OCI-LY1 (cell line): ENCODE measurements at regions not wholly inside any gene's neighbourhood (a gene's known extent, or its start where the extent isn't known, plus 50 kb on each side); places are given as distances from the start of the nearest gene placed in this dataset.

ENCODE experiments used
- H2AFZ ChIP-seq: fragments of 200-600 bp; sonication (generic), shearing (Covaris generic); 2 replicates; pipeline ENCODE4 v1.6.0; 2014; ENCODE audit warnings: antibody characterized with exemption, mild to moderate bottlenecking, low read length
- H3F3A ChIP-seq: fragments of 200-600 bp; sonication (generic), shearing (Covaris generic); 2 replicates; pipeline ENCODE4 v1.6.0; 2014; ENCODE audit warnings: mild to moderate bottlenecking, antibody characterized with exemption, low read length, moderate library complexity; ENCODE audit not compliant: insufficient read depth
- H3K27ac ChIP-seq: fragments of 200-600 bp; sonication (generic); 2 replicates; pipeline ENCODE4 v1.5.1; 2014; ENCODE audit warnings: low read length, mixed run types, mild to moderate bottlenecking, low read depth; ENCODE audit not compliant: poor library complexity, severe bottlenecking
- H3K27me3 ChIP-seq: fragments of 200-600 bp; sonication (generic); 2 replicates; pipeline ENCODE4 v1.6.0; 2014; ENCODE audit warnings: antibody characterized with exemption, mild to moderate bottlenecking, low read length, moderate library complexity; ENCODE audit not compliant: insufficient read depth
- H3K36me3 ChIP-seq: fragments of 200-600 bp; sonication (generic); 2 replicates; pipeline ENCODE4 v1.6.1; 2014; ENCODE audit warnings: mild to moderate bottlenecking, antibody characterized with exemption, low read length, moderate library complexity, mixed read lengths; ENCODE audit not compliant: insufficient read depth
- H3K4me1 ChIP-seq: fragments of 200-600 bp; sonication (generic); 2 replicates; pipeline ENCODE4 v1.5.1; 2014; ENCODE audit warnings: mild to moderate bottlenecking, low read length, moderate library complexity; ENCODE audit not compliant: insufficient read depth, severe bottlenecking
- H3K4me2 ChIP-seq: fragments of 200-600 bp; sonication (generic), shearing (Covaris generic); 2 replicates; pipeline ENCODE4 v1.6.1; 2014; ENCODE audit warnings: low read length
- H3K4me3 ChIP-seq: fragments of 200-600 bp; sonication (generic); 2 replicates; pipeline ENCODE4 v1.5.1; 2014; ENCODE audit warnings: low read length, low read depth, mild to moderate bottlenecking, mixed read lengths; ENCODE audit not compliant: poor library complexity, severe bottlenecking
- H3K79me2 ChIP-seq: fragments of 200-600 bp; shearing (Covaris generic); 2 replicates; pipeline ENCODE4 v1.6.1; 2016; ENCODE audit warnings: mixed run types, low read length, mixed read lengths; ENCODE audit not compliant: insufficient read depth
- H3K9ac ChIP-seq: fragments of 200-600 bp; sonication (generic), shearing (Covaris generic); 2 replicates; pipeline ENCODE4 v1.6.1; 2014; ENCODE audit warnings: mild to moderate bottlenecking, low read length, mixed read lengths
- H3K9me2 ChIP-seq: fragments of 200-600 bp; sonication (generic), shearing (Covaris generic); 2 replicates; pipeline ENCODE4 v1.6.1; 2014; ENCODE audit warnings: low read depth, mild to moderate bottlenecking, low read length, mixed read lengths
- H3K9me3 ChIP-seq: fragments of 200-600 bp; shearing (Covaris generic); 2 replicates; pipeline ENCODE4 v1.6.1; 2014; ENCODE audit warnings: low read length, mixed read lengths
- H4K20me1 ChIP-seq: fragments of 200-600 bp; sonication (generic), shearing (Covaris generic); 2 replicates; pipeline ENCODE4 v1.6.0; 2016; ENCODE audit warnings: mild to moderate bottlenecking, low read length; ENCODE audit not compliant: insufficient read depth
- CTCF ChIP-seq: fragments of 200-600 bp; sonication (generic), shearing (Covaris generic); IDR thresholded peaks from 2 replicates; pipeline ENCODE4 v1.5.1; 2017; ENCODE audit warnings: mild to moderate bottlenecking, antibody characterized with exemption, low read length, moderate library complexity, mixed read lengths
- EZH2 ChIP-seq: fragments of 200-600 bp; sonication (generic), shearing (Covaris generic); IDR thresholded peaks from 2 replicates; pipeline ENCODE4 v1.8.0; 2017; ENCODE audit warnings: borderline replicate concordance, mixed run types, mild to moderate bottlenecking, antibody characterized with exemption, low read length, moderate library complexity, mixed read lengths

GRCh38 chr7:153509768-153510167 is 542.4 kb upstream of the DPP6 start:
- Histone ChIP-seq H4K20me1 (no peaks in the 10 kb centered on the region), H3K4me2 (no peak overlapping the region), H3K79me2 (no peaks in the 10 kb centered on the region), H3K4me3 (no peak overlapping the region), H3K9me3 (no peaks in the 10 kb centered on the region), H3F3A (no peaks in the 10 kb centered on the region), H3K27me3 (0 out of 2 replicates have a peak, but pooled peaks cover under 1% of the 10 kb centered on the region), H2AFZ (no peak overlapping the region), H3K9ac (no peak overlapping the region), H3K36me3 (no peaks in the 10 kb centered on the region), H3K4me1 (no peaks in the 10 kb centered on the region), H3K27ac (no peak overlapping the region), H3K9me2 (no peaks in the 10 kb centered on the region)
- TF ChIP-seq CTCF (no peak), EZH2 (no peak)

- no peak overlapping the region for H3K4me3 ChIP-seq
- no peaks in the 10 kb centered on the region for H3K79me2 ChIP-seq
- no peak overlapping the region for H3K4me2 ChIP-seq
- no peak overlapping the region for H3K27ac ChIP-seq
- H3F3A ChIP-seq = no peaks in the 10 kb centered on the region
- no peaks in the 10 kb centered on the region for H4K20me1 ChIP-seq
- H3K36me3 ChIP-seq = no peaks in the 10 kb centered on the region
- no peaks in the 10 kb centered on the region for H3K4me1 ChIP-seq
- no peak overlapping the region for H3K9ac ChIP-seq
- TF ChIP-seq CTCF (no peak), EZH2 (no peak)
- no peaks in the 10 kb centered on the region for H3K9me2 ChIP-seq
- no peak overlapping the region for H2AFZ ChIP-seq
- H3K27me3 ChIP-seq = no peaks in the 10 kb centered on the region
- H3K9me3 ChIP-seq = no peaks in the 10 kb centered on the region
These were observed 541.5 kb upstream of the DPP6 start for GRCh38 chr7:153510674-153511073.

- TF ChIP-seq CTCF (no peak), EZH2 (no peak)
- H3K4me2 ChIP-seq = no peak overlapping the region
- H3K27ac ChIP-seq = no peak overlapping the region
- H3K9me2 ChIP-seq = no peaks in the 10 kb centered on the region
- no peak overlapping the region for H3K4me3 ChIP-seq
- H3K79me2 ChIP-seq = no peaks in the 10 kb centered on the region
- H2AFZ ChIP-seq = no peak overlapping the region
- no peak overlapping the region for H3K9ac ChIP-seq
- no peaks in the 10 kb centered on the region for H3K4me1 ChIP-seq
- H3K36me3 ChIP-seq = no peaks in the 10 kb centered on the region
- no peaks in the 10 kb centered on the region for H3F3A ChIP-seq
- H3K9me3 ChIP-seq = no peaks in the 10 kb centered on the region
- no peaks in the 10 kb centered on the region for H3K27me3 ChIP-seq
- H4K20me1 ChIP-seq = no peaks in the 10 kb centered on the region
These were observed 538.2 kb upstream of the DPP6 start for GRCh38 chr7:153514032-153514431.
